ENCODE measurements at regions not wholly inside any gene's neighbourhood (a gene's known extent, or its start where the extent isn't known, plus 50 kb on each side); places are given as distances from the start of the nearest gene placed in this dataset.

- intact Hi-C loops (cut with DNase I): no loop called here
- H3K27ac ChIP-seq: no peak overlapping the region
- H3K9me3 ChIP-seq: no peaks in the 10 kb centered on the region
- H3K4me1 ChIP-seq: no peaks in the 10 kb centered on the region
- 44 to 83% methylated on average over 1 of the region's 1 CpG for WGBS, 2 donors
- no peaks in the 10 kb centered on the region for H3K36me3 ChIP-seq
- TF ChIP-seq POLR2AphosphoS5 (IDR thresholded peaks at IDR 0.05) (no peak), EP300 (IDR thresholded peaks at IDR 0.05) (no peak), CTCF (IDR thresholded peaks at IDR 0.05) (no peak), POLR2A (IDR thresholded peaks at IDR 0.05) (no peak)
- no peaks in the 10 kb centered on the region for H3K27me3 ChIP-seq
- no peak for DNase-seq
- H3K4me3 ChIP-seq: no peak overlapping the region
Observed at GRCh38 chr5:42875785-42876374, 64.2 kb upstream of the SELENOP start.

GRCh38 chr5:42875211-42875610 is 63.5 kb upstream of the SELENOP start:
- TF ChIP-seq CTCF (IDR thresholded peaks at IDR 0.05): no peak
- no peak for TF ChIP-seq POLR2A (IDR thresholded peaks at IDR 0.05)
- no peak for TF ChIP-seq POLR2AphosphoS5 (IDR thresholded peaks at IDR 0.05)
- TF ChIP-seq EP300 (IDR thresholded peaks at IDR 0.05): no peak
- no peak overlapping the region for H3K4me3 ChIP-seq
- H3K27me3 ChIP-seq: no peaks in the 10 kb centered on the region
- no peaks in the 10 kb centered on the region for H3K36me3 ChIP-seq
- H3K9me3 ChIP-seq: no peaks in the 10 kb centered on the region
- DNase-seq: no peak
- intact Hi-C loops (cut with DNase I): no loop called here
- no peaks in the 10 kb centered on the region for H3K4me1 ChIP-seq
- H3K27ac ChIP-seq: no peak overlapping the region

GRCh38 chr5:42874621-42875198 is 63.0 kb upstream of the SELENOP start:
- Histone ChIP-seq H3K9me3 (no peaks in the 10 kb centered on the region), H3K4me3 (no peak overlapping the region), H3K36me3 (no peaks in the 10 kb centered on the region), H3K27me3 (no peaks in the 10 kb centered on the region), H3K27ac (no peak overlapping the region), H3K4me1 (no peaks in the 10 kb centered on the region)
- 36 to 79% methylated on average over 2 of the region's 2 CpGs for WGBS, 2 donors
- DNase-seq: no peak
- intact Hi-C loops (cut with DNase I): no loop called here
- TF ChIP-seq POLR2A (IDR thresholded peaks at IDR 0.05) (no peak), CTCF (IDR thresholded peaks at IDR 0.05) (no peak), POLR2AphosphoS5 (IDR thresholded peaks at IDR 0.05) (no peak), EP300 (IDR thresholded peaks at IDR 0.05) (no peak)

- TF ChIP-seq POLR2A (IDR thresholded peaks at IDR 0.05): no peak
- TF ChIP-seq POLR2AphosphoS5 (IDR thresholded peaks at IDR 0.05): no peak
- TF ChIP-seq EP300 (IDR thresholded peaks at IDR 0.05): no peak
- no peak for TF ChIP-seq CTCF (IDR thresholded peaks at IDR 0.05)
- no peak overlapping the region for H3K4me3 ChIP-seq
- H3K27ac ChIP-seq: no peak overlapping the region
- 80 to 89% methylated on average over 3 of the region's 3 CpGs for WGBS, 2 donors
- intact Hi-C loops (cut with DNase I): no loop called here
- no peaks in the 10 kb centered on the region for H3K4me1 ChIP-seq
- H3K27me3 ChIP-seq: no peaks in the 10 kb centered on the region
- no peaks in the 10 kb centered on the region for H3K36me3 ChIP-seq
- no peaks in the 10 kb centered on the region for H3K9me3 ChIP-seq
- no peak for DNase-seq
Observed at GRCh38 chr5:42872865-42873264, 61.2 kb upstream of the SELENOP start.
